ENCODE measurements at regions not wholly inside any gene's neighbourhood (a gene's known extent, or its start where the extent isn't known, plus 50 kb on each side); places are given as distances from the start of the nearest gene placed in this dataset.

- DNase-seq = no peak
These were observed 557.2 kb downstream of the TUSC7 start for GRCh38 chr3:117266806-117267205.

- no peak for DNase-seq
These were observed 558.7 kb downstream of the TUSC7 start for GRCh38 chr3:117268318-117268717.

- no peak for DNase-seq
These were observed 562.7 kb downstream of the TUSC7 start for GRCh38 chr3:117272274-117272673.

- no peak for DNase-seq
These were observed 563.4 kb downstream of the TUSC7 start for GRCh38 chr3:117272876-117273523.

GRCh38 chr3:117277816-117278215, 568.2 kb downstream of the TUSC7 start:
- no peak for DNase-seq

- DNase-seq = no peak
These were observed 569.0 kb downstream of the TUSC7 start for GRCh38 chr3:117278424-117279190.

GRCh38 chr3:117281371-117281770, 571.8 kb downstream of the TUSC7 start:
- no peak for DNase-seq

GRCh38 chr3:117282566-117282965, 573.0 kb downstream of the TUSC7 start:
- no peak for DNase-seq

- no peak for DNase-seq
These were observed 576.2 kb downstream of the TUSC7 start for GRCh38 chr3:117285737-117286136.

GRCh38 chr3:117286488-117286887, 576.9 kb downstream of the TUSC7 start:
- no peak for DNase-seq

GRCh38 chr3:117287602-117288001, 578.0 kb downstream of the TUSC7 start:
- no peak for DNase-seq

GRCh38 chr3:117291476-117291875, 581.9 kb downstream of the TUSC7 start:
- no peak for DNase-seq

GRCh38 chr3:117297065-117297464, 587.5 kb downstream of the TUSC7 start:
- DNase-seq = no peak

GRCh38 chr3:117297541-117297940, 588.0 kb downstream of the TUSC7 start:
- DNase-seq = no peak

- no peak for DNase-seq
These were observed 588.7 kb downstream of the TUSC7 start for GRCh38 chr3:117298273-117298672.

GRCh38 chr3:117302428-117302827, 592.8 kb downstream of the TUSC7 start:
- DNase-seq = no peak

GRCh38 chr3:117303443-117303842, 593.9 kb downstream of the TUSC7 start:
- no peak for DNase-seq

- no peak for DNase-seq
These were observed 595.1 kb downstream of the TUSC7 start for GRCh38 chr3:117304681-117305080.

- no peak for DNase-seq
These were observed 596.1 kb downstream of the TUSC7 start for GRCh38 chr3:117305681-117306080.

- DNase-seq = no peak
These were observed 596.7 kb downstream of the TUSC7 start for GRCh38 chr3:117306299-117306698.

- DNase-seq = no peak
These were observed 598.8 kb downstream of the TUSC7 start for GRCh38 chr3:117308353-117308752.

GRCh38 chr3:117308756-117309155, 599.2 kb downstream of the TUSC7 start:
- DNase-seq = no peak

- no peak for DNase-seq
These were observed 601.0 kb downstream of the TUSC7 start for GRCh38 chr3:117310536-117310935.

- no peak for DNase-seq
These were observed 605.0 kb downstream of the TUSC7 start for GRCh38 chr3:117314441-117315150.
